GM23248 (cell line): ENCODE measurements at regions not wholly inside any gene's neighbourhood (a gene's known extent, or its start where the extent isn't known, plus 50 kb on each side); places are given as distances from the start of the nearest gene placed in this dataset.

Experiments used
- DNase-seq: peaks from one replicate; pipeline ENCODE4 v3.0.0-alpha.2; 2015
- H2AFZ ChIP-seq: fragments of 200-600 bp; sonication (generic); 2 replicates; pipeline ENCODE4 v1.6.1; 2016; ENCODE audit warnings: antibody characterized with exemption
- H3F3A ChIP-seq: fragments of 200-600 bp; sonication (generic); 2 replicates; pipeline ENCODE4 v1.6.1; 2016; ENCODE audit warnings: mild to moderate bottlenecking, antibody characterized with exemption, mixed run types; ENCODE audit not compliant: insufficient read depth
- H3K27ac ChIP-seq: fragments of 200-600 bp; sonication (generic); 2 replicates; pipeline ENCODE4 v1.5.1; 2016; ENCODE audit warnings: mild to moderate bottlenecking
- H3K27me3 ChIP-seq: fragments of 200-600 bp; sonication (generic); replicated peaks from 2 replicates; pipeline ENCODE4 v1.6.1; 2016; ENCODE audit warnings: mild to moderate bottlenecking; ENCODE audit not compliant: insufficient read depth
- H3K36me3 ChIP-seq: fragments of 200-600 bp; sonication (generic); 2 replicates; pipeline ENCODE4 v1.6.1; 2016; ENCODE audit warnings: low read depth, mild to moderate bottlenecking
- H3K4me1 ChIP-seq: fragments of 200-600 bp; sonication (generic); 2 replicates; pipeline ENCODE4 v1.6.1; 2016; ENCODE audit warnings: mild to moderate bottlenecking; ENCODE audit not compliant: insufficient read depth
- H3K4me2 ChIP-seq: fragments of 200-600 bp; sonication (generic); one replicate; pipeline ENCODE4 v1.6.1; 2016; ENCODE audit warnings: mild to moderate bottlenecking; ENCODE audit not compliant: unreplicated experiment
- H3K4me3 ChIP-seq: fragments of 200-600 bp; sonication (generic); 2 replicates; pipeline ENCODE4 v1.5.1; 2016; ENCODE audit warnings: mild to moderate bottlenecking
- H3K79me2 ChIP-seq: fragments of 200-600 bp; sonication (generic); 2 replicates; pipeline ENCODE4 v1.6.1; 2016; ENCODE audit warnings: mild to moderate bottlenecking; ENCODE audit not compliant: insufficient read depth
- H3K9ac ChIP-seq: fragments of 200-600 bp; sonication (generic); 2 replicates; pipeline ENCODE4 v1.6.1; 2016; ENCODE audit warnings: mild to moderate bottlenecking
- H3K9me2 ChIP-seq: fragments of 200-600 bp; sonication (generic); 2 replicates; pipeline ENCODE4 v1.6.1; 2016; ENCODE audit warnings: mixed run types, mild to moderate bottlenecking, moderate library complexity; ENCODE audit not compliant: insufficient read depth
- H3K9me3 ChIP-seq: fragments of 200-600 bp; sonication (generic); one replicate; pipeline ENCODE4 v1.6.1; 2017; ENCODE audit warnings: low read depth
- H4K20me1 ChIP-seq: fragments of 200-600 bp; sonication (generic); 2 replicates; pipeline ENCODE4 v1.6.0; 2016; ENCODE audit not compliant: insufficient read depth
- EZH2 ChIP-seq: fragments of 200-600 bp; sonication (generic); IDR thresholded peaks from 2 replicates; pipeline ENCODE4 v1.6.1; 2018; ENCODE audit warnings: antibody characterized with exemption, mild to moderate bottlenecking; ENCODE audit not compliant: insufficient read depth, poor library complexity, severe bottlenecking
- EZH2phosphoT487 ChIP-seq: fragments of 200-600 bp; sonication (generic); IDR thresholded peaks from 2 replicates; pipeline ENCODE4 v1.6.1; 2018; ENCODE audit warnings: antibody characterized with exemption, moderate library complexity, mild to moderate bottlenecking, low read depth; ENCODE audit not compliant: insufficient read depth
- WGBS, 2 experiments: methylation state at CpG; one replicate each; pipeline ENCODE4 v1.1.6; 2015 to 2017; ENCODE audit warnings: low lambda C conversion rate in 2 of 2, low coverage in 1 of 2; ENCODE audit errors: missing lambda C conversion rate in 2 of 2; 5-methylcytosine and 5-hydroxymethylcytosine counted together
- in situ Hi-C: fragments of 300-500 bp; cut with MboI; formaldehyde crosslinking; loops from 2 replicates; pipeline ENCODE4 v1.15.0; 2020

GRCh38 chr12:68495336-68496070 is 115.2 kb upstream of the RAP1B start:
- Histone ChIP-seq H2AFZ (no peak overlapping the region), H3F3A (peaks cover 20% of the 10 kb centered on the region; the same call in 1 of the 2 replicates), H4K20me1 (no peaks in the 10 kb centered on the region), H3K36me3 (no peaks in the 10 kb centered on the region), H3K27me3 (no peaks in the 10 kb centered on the region), H3K9me3 (no peaks in the 10 kb centered on the region), H3K4me2 (peak overlapping the region; percentile 40), H3K27ac (no peak overlapping the region), H3K4me1 (peaks cover 29% of the 10 kb centered on the region), H3K9ac (no peak overlapping the region), H3K9me2 (no peaks in the 10 kb centered on the region), H3K79me2 (no peaks in the 10 kb centered on the region), H3K4me3 (no peak overlapping the region)
- 74 to 85% methylated on average over 3 of the region's 3 CpGs for WGBS, 2 experiments
- peak; percentile 64 for DNase-seq
- in situ Hi-C loops: no loop called here
- TF ChIP-seq EZH2: no peak

- Histone ChIP-seq H3K4me2 (peak overlapping the region; percentile 57), H3K9ac (no peak overlapping the region), H3K27ac (peak overlapping the region; percentile 47), H2AFZ (no peak overlapping the region), H3F3A (peaks cover 20% of the 10 kb centered on the region; the same call in 1 of the 2 replicates), H3K27me3 (no peaks in the 10 kb centered on the region), H4K20me1 (no peaks in the 10 kb centered on the region), H3K79me2 (no peaks in the 10 kb centered on the region), H3K9me3 (no peaks in the 10 kb centered on the region), H3K9me2 (no peaks in the 10 kb centered on the region), H3K36me3 (no peaks in the 10 kb centered on the region), H3K4me1 (peaks cover 29% of the 10 kb centered on the region), H3K4me3 (peak overlapping the region; percentile 28; the same call in 1 of the 2 replicates)
- DNase-seq: no peak
- TF ChIP-seq EZH2phosphoT487 (no peak), EZH2 (no peak)
- in situ Hi-C loops: no loop called here
- 94 to 95% methylated on average over 4 of the region's 4 CpGs for WGBS, 2 experiments
These were observed 113.6 kb upstream of the RAP1B start for GRCh38 chr12:68497107-68497506.

GRCh38 chr12:68497702-68498101 is 113.0 kb upstream of the RAP1B start:
- no peaks in the 10 kb centered on the region for H3K36me3 ChIP-seq
- TF ChIP-seq EZH2phosphoT487: peak; percentile 97
- TF ChIP-seq EZH2: no peak
- in situ Hi-C loops: no loop called here
- no peaks in the 10 kb centered on the region for H3K27me3 ChIP-seq
- H3K9me3 ChIP-seq: no peaks in the 10 kb centered on the region
- no peaks in the 10 kb centered on the region for H4K20me1 ChIP-seq
- H3K4me1 ChIP-seq: peaks cover 29% of the 10 kb centered on the region
- WGBS, 2 experiments: 0% methylated on average over 3 of the region's 3 CpGs
- H3K79me2 ChIP-seq: no peaks in the 10 kb centered on the region
- H3K27ac ChIP-seq: peak overlapping the region; percentile 47
- DNase-seq: peak; percentile 85
- no peaks in the 10 kb centered on the region for H3K9me2 ChIP-seq
- peak overlapping the region; percentile 28 for H3K4me3 ChIP-seq
- no peak overlapping the region for H2AFZ ChIP-seq
- H3K9ac ChIP-seq: 0 out of 2 replicates have a peak overlapping the region, but pooled peaks have one; percentile 20
- peak overlapping the region; percentile 57 for H3K4me2 ChIP-seq
- H3F3A ChIP-seq: peaks cover 20% of the 10 kb centered on the region; the same call in 1 of the 2 replicates

- Histone ChIP-seq H3F3A (peaks cover 20% of the 10 kb centered on the region; the same call in 1 of the 2 replicates), H3K36me3 (no peaks in the 10 kb centered on the region), H3K4me2 (no peak overlapping the region), H3K4me3 (no peak overlapping the region), H3K27me3 (no peaks in the 10 kb centered on the region), H3K79me2 (no peaks in the 10 kb centered on the region), H3K9ac (no peak overlapping the region), H2AFZ (no peak overlapping the region), H4K20me1 (no peaks in the 10 kb centered on the region), H3K27ac (no peak overlapping the region), H3K9me2 (no peaks in the 10 kb centered on the region), H3K4me1 (peaks cover 29% of the 10 kb centered on the region), H3K9me3 (no peaks in the 10 kb centered on the region)
- TF ChIP-seq EZH2 (no peak), EZH2phosphoT487 (no peak)
- no peak for DNase-seq
- WGBS, 2 experiments: 96 to 97% methylated on average over 4 of the region's 4 CpGs
- in situ Hi-C loops: no loop called here
These were observed 112.0 kb upstream of the RAP1B start for GRCh38 chr12:68498736-68499135.
